ENCODE measurements at regions not wholly inside any gene's neighbourhood (a gene's known extent, or its start where the extent isn't known, plus 50 kb on each side); places are given as distances from the start of the nearest gene placed in this dataset.

DNA sequence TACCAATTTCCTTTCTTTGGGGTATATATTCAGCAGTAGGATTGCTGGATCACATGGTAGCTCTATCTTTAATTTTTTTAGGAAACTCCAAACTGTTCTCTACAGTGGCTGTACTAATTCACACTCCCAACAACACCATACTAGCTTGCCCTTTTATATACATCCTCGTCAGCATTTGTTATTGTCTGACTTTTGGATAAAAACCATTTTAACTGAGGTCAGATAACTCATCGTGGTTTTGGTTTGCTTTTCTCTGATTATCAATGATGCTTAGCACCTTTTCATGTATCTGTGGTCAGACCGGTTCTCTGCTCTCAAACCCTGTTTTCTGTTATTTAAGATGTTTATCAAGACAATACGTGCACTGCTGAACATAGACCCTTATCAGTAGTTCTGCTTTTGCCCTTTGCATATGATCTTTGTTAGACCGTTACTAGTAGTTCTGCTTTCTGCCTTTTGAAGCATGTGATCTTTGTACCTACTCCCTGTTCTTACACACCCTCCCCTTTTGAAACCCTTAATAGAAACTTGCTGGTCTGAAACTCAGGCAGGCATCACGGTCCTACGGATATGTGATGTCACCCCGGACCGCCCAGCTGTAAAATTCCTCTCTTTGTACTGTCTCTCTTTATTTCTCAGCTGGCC, 474.3 kb downstream of the RSL24D1 start:
- POLR2A ChIA-PET: no interaction called here

GRCh38 chr15:54719325-54719724, 477.4 kb downstream of the RSL24D1 start:
- no peak overlapping the region for H3K4me3 ChIP-seq (replicated peaks in 1 of 2; ENCODE audit: low read depth in 1 of 2, low read length in 2 of 2)
- H3K36me3 ChIP-seq (ENCODE audit: control insufficient read depth in 1 of 2, insufficient read depth in 2 of 2, low read length in 2 of 2): no peaks in the 10 kb centered on the region
- H3K27ac ChIP-seq (ENCODE audit: low read depth, low read length): no peak overlapping the region
- CTCF ChIA-PET: no interaction called here
- peaks cover 5 to 14% of the 10 kb centered on the region in 2 experiments; a peak in 3 of 4 replicates for H3K9me3 ChIP-seq (ENCODE audit: control insufficient read depth in 1 of 2, insufficient read depth in 1 of 2, low read depth in 1 of 2, low read length in 2 of 2)
- H3K27me3 ChIP-seq (ENCODE audit: insufficient read depth, low read length): no peaks in the 10 kb centered on the region
- H3K4me2 ChIP-seq (ENCODE audit: low read length): no peak overlapping the region
- no peaks in the 10 kb centered on the region for H3K79me2 ChIP-seq (ENCODE audit: insufficient read depth, low read length)
- POLR2A ChIA-PET: no interaction called here
- ATAC-seq (no peak), DNase-seq (ENCODE audit: low read depth, low spot score) (no peak)
- H3K4me1 ChIP-seq (ENCODE audit: control insufficient read depth in 1 of 2, insufficient read depth in 2 of 2, low read length in 2 of 2): no peaks in the 10 kb centered on the region
- TF ChIP-seq RAD21 (IDR thresholded peaks at IDR 0.05; ENCODE audit: low read depth): no peak
- no peak for TF ChIP-seq ZFX (IDR thresholded peaks at IDR 0.05)
- TF ChIP-seq, protein P1, sequence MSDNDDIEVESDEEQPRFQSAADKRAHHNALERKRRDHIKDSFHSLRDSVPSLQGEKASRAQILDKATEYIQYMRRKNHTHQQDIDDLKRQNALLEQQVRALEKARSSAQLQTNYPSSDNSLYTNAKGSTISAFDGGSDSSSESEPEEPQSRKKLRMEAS (IDR thresholded peaks at IDR 0.05): no peak
- no peak for TF ChIP-seq SP1 (IDR thresholded peaks at IDR 0.05; ENCODE audit: low read depth)
- no peak for TF ChIP-seq POLR2A (IDR thresholded peaks at IDR 0.05; ENCODE audit: borderline replicate concordance, extremely low read depth, insufficient read depth, insufficient read length)
- no peak for TF ChIP-seq ZNF274 (IDR thresholded peaks at IDR 0.05; ENCODE audit: low read depth, low read length)
- intact Hi-C loops (cut with micrococcal nuclease): no loop called here
- no peaks in the 10 kb centered on the region; the same call in 1 of the 2 replicates for H4K20me1 ChIP-seq (ENCODE audit: insufficient read depth)
- no peak overlapping the region for H3K9ac ChIP-seq (ENCODE audit: low read length)
- H2AFZ ChIP-seq (ENCODE audit: low read depth, low read length, poor library complexity, severe bottlenecking): no peak overlapping the region
- no TSS peak for BruUV-seq (replicated peaks)
- RAD21 ChIA-PET (ENCODE audit: low non-redundant PET in 1 of 2, low total read pairs in 2 of 2, uncharacterized antibody in 2 of 2, unreplicated experiment in 2 of 2): no interaction called here
- H3K9me2 ChIP-seq (ENCODE audit: insufficient read depth): no peaks in the 10 kb centered on the region

More for the DNA sequence above, 474.3 kb downstream of the RSL24D1 start:
- ATAC-seq: no peak
- H3K9me3 ChIP-seq (ENCODE audit: control insufficient read depth in 1 of 2, insufficient read depth in 1 of 2, low read depth in 1 of 2, low read length in 2 of 2): peaks cover 17 to 22% of the 10 kb centered on the region in 2 experiments; a peak in 3 of 4 replicates
- H2AFZ ChIP-seq (ENCODE audit: low read depth, low read length, poor library complexity, severe bottlenecking): no peak overlapping the region
- no TSS peak for BruUV-seq (replicated peaks)
- CTCF ChIA-PET: no interaction called here
- intact Hi-C loops (cut with micrococcal nuclease): no loop called here
- no peak for TF ChIP-seq POLR2A (IDR thresholded peaks at IDR 0.05; ENCODE audit: borderline replicate concordance, extremely low read depth, insufficient read depth, insufficient read length)
- TF ChIP-seq, protein P1 (IDR thresholded peaks at IDR 0.05): no peak
- no peak for TF ChIP-seq CEBPB (IDR thresholded peaks at IDR 0.05; ENCODE audit: low read depth)
- no peak for TF ChIP-seq FOSL1 (IDR thresholded peaks at IDR 0.05; ENCODE audit: low read depth)
- TF ChIP-seq ELF1 (IDR thresholded peaks at IDR 0.05; ENCODE audit: borderline replicate concordance, low read depth): no peak
- TF ChIP-seq EGR1 (IDR thresholded peaks at IDR 0.05; ENCODE audit: low read depth): no peak
- no peaks in the 10 kb centered on the region for H3K9me2 ChIP-seq (ENCODE audit: insufficient read depth)
- no peak overlapping the region for H3K4me2 ChIP-seq (ENCODE audit: low read length)
- H3K9ac ChIP-seq (ENCODE audit: low read length): no peak overlapping the region
- H3K79me2 ChIP-seq (ENCODE audit: insufficient read depth, low read length): no peaks in the 10 kb centered on the region
- no peaks in the 10 kb centered on the region for H3K27me3 ChIP-seq (ENCODE audit: insufficient read depth, low read length)
- H3K4me1 ChIP-seq (ENCODE audit: control insufficient read depth in 1 of 2, insufficient read depth in 2 of 2, low read length in 2 of 2): no peaks in the 10 kb centered on the region
- H3K27ac ChIP-seq (ENCODE audit: low read depth, low read length): no peak overlapping the region
- H3K4me3 ChIP-seq (replicated peaks in 1 of 2; ENCODE audit: low read depth in 1 of 2, low read length in 2 of 2): no peak overlapping the region
- RAD21 ChIA-PET (ENCODE audit: low non-redundant PET in 1 of 2, low total read pairs in 2 of 2, uncharacterized antibody in 2 of 2, unreplicated experiment in 2 of 2): no interaction called here
- H4K20me1 ChIP-seq (ENCODE audit: insufficient read depth): no peaks in the 10 kb centered on the region; the same call in 1 of the 2 replicates
- DNase-seq (ENCODE audit: low read depth, low spot score): no peak
- no peaks in the 10 kb centered on the region for H3K36me3 ChIP-seq (ENCODE audit: control insufficient read depth in 1 of 2, insufficient read depth in 2 of 2, low read length in 2 of 2)

Measured in HCT116 (cell line).